ENCODE measurements at regions not wholly inside any gene's neighbourhood (a gene's known extent, or its start where the extent isn't known, plus 50 kb on each side); places are given as distances from the start of the nearest gene placed in this dataset.

DNA sequence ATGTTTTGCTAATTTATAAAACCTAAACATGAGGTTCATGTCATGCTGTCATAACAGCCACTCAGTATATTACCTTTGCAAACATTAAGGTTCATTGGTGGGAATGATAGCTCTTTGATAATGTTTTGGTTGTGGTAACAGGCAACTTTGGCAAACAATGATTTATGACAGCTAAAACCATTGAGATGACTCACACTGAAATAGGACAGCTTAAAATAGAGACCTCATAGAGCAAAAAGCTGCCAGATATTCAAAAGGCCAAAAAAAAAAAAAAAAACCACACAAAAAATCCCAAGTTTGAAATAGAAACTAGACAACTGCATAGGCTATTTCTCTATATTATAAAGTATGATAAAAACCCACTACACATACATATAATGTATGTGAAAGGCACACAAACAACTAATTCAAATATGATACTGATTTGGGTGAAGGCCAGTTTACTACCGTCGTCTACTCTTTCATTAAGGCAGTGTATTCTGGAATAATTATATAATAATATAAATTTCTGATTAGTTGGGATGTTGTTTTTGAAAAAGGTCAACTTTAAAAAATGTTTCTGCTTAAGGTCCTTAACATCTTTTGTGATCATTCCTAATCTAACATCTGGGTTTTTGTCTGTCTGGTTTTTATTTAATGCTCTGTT is 646.0 kb upstream of the PITX2 start (continued):
- TF ChIP-seq CREM (IDR thresholded peaks at IDR 0.05; ENCODE audit: low read depth) (0 out of 2 replicates have a peak, but pooled peaks have one; percentile 25), EED (IDR thresholded peaks at IDR 0.05; ENCODE audit: low read depth) (no peak), HDAC2 (IDR thresholded peaks at IDR 0.05) (no peak), YY1 (IDR thresholded peaks at IDR 0.05; ENCODE audit: low read depth, low read length) (no peak), HDAC6 (IDR thresholded peaks at IDR 0.05; ENCODE audit: unreplicated experiment) (no peak), JUNB (IDR thresholded peaks at IDR 0.05) (peak; percentile 68), IKZF1 (conservative IDR thresholded peaks at IDR 0.05) (no peak), MYC (IDR thresholded peaks at IDR 0.05; ENCODE audit: insufficient read depth, insufficient read length, insufficient replicate concordance, low read length, severe bottlenecking) (no peak), SP1 (IDR thresholded peaks at IDR 0.05; ENCODE audit: low read depth, low read length) (no peak), POU2F2 (IDR thresholded peaks at IDR 0.05; ENCODE audit: borderline replicate concordance, low read depth, low read length) (no peak), ZNF217 (IDR thresholded peaks at IDR 0.05) (no peak), SMARCA5 (IDR thresholded peaks at IDR 0.05) (no peak), EGR1 (IDR thresholded peaks at IDR 0.05; ENCODE audit: borderline replicate concordance in 1 of 2, low read depth in 2 of 2, low read length in 2 of 2) (no peak)
- TF ChIP-seq, protein P1, sequence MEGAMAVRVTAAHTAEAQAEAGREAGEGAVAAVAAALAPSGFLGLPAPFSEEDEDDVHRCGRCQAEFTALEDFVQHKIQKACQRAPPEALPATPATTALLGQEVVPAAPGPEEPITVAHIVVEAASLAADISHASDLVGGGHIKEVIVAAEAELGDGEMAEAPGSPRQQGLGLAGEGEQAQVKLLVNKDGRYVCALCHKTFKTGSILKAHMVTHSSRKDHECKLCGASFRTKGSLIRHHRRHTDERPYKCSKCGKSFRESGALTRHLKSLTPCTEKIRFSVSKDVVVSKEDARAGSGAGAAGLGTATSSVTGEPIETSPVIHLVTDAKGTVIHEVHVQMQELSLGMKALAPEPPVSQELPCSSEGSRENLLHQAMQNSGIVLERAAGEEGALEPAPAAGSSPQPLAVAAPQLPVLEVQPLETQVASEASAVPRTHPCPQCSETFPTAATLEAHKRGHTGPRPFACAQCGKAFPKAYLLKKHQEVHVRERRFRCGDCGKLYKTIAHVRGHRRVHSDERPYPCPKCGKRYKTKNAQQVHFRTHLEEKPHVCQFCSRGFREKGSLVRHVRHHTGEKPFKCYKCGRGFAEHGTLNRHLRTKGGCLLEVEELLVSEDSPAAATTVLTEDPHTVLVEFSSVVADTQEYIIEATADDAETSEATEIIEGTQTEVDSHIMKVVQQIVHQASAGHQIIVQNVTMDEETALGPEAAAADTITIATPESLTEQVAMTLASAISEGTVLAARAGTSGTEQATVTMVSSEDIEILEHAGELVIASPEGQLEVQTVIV (IDR thresholded peaks at IDR 0.05; ENCODE audit: borderline replicate concordance, partially characterized antibody), result no peak
- TF ChIP-seq, protein P2, sequence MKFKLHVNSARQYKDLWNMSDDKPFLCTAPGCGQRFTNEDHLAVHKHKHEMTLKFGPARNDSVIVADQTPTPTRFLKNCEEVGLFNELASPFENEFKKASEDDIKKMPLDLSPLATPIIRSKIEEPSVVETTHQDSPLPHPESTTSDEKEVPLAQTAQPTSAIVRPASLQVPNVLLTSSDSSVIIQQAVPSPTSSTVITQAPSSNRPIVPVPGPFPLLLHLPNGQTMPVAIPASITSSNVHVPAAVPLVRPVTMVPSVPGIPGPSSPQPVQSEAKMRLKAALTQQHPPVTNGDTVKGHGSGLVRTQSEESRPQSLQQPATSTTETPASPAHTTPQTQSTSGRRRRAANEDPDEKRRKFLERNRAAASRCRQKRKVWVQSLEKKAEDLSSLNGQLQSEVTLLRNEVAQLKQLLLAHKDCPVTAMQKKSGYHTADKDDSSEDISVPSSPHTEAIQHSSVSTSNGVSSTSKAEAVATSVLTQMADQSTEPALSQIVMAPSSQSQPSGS (IDR thresholded peaks at IDR 0.05; ENCODE audit: low read length), result 0 out of 2 replicates have a peak, but pooled peaks have one; percentile 63
- TF ChIP-seq, protein P3, sequence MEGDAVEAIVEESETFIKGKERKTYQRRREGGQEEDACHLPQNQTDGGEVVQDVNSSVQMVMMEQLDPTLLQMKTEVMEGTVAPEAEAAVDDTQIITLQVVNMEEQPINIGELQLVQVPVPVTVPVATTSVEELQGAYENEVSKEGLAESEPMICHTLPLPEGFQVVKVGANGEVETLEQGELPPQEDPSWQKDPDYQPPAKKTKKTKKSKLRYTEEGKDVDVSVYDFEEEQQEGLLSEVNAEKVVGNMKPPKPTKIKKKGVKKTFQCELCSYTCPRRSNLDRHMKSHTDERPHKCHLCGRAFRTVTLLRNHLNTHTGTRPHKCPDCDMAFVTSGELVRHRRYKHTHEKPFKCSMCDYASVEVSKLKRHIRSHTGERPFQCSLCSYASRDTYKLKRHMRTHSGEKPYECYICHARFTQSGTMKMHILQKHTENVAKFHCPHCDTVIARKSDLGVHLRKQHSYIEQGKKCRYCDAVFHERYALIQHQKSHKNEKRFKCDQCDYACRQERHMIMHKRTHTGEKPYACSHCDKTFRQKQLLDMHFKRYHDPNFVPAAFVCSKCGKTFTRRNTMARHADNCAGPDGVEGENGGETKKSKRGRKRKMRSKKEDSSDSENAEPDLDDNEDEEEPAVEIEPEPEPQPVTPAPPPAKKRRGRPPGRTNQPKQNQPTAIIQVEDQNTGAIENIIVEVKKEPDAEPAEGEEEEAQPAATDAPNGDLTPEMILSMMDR (IDR thresholded peaks at IDR 0.05 in 2 of 3, conservative IDR thresholded peaks at IDR 0.05 in 1 of 3; ENCODE audit: control insufficient read depth in 2 of 3, extremely low read depth in 1 of 3, insufficient read depth in 1 of 3, low read depth in 3 of 3, low read length in 3 of 3), result no peak
- TF ChIP-seq, protein P4, sequence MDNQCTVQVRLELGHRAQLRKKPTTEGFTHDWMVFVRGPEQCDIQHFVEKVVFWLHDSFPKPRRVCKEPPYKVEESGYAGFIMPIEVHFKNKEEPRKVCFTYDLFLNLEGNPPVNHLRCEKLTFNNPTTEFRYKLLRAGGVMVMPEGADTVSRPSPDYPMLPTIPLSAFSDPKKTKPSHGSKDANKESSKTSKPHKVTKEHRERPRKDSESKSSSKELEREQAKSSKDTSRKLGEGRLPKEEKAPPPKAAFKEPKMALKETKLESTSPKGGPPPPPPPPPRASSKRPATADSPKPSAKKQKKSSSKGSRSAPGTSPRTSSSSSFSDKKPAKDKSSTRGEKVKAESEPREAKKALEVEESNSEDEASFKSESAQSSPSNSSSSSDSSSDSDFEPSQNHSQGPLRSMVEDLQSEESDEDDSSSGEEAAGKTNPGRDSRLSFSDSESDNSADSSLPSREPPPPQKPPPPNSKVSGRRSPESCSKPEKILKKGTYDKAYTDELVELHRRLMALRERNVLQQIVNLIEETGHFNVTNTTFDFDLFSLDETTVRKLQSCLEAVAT (IDR thresholded peaks at IDR 0.05), result no peak
- TF ChIP-seq, protein P5, sequence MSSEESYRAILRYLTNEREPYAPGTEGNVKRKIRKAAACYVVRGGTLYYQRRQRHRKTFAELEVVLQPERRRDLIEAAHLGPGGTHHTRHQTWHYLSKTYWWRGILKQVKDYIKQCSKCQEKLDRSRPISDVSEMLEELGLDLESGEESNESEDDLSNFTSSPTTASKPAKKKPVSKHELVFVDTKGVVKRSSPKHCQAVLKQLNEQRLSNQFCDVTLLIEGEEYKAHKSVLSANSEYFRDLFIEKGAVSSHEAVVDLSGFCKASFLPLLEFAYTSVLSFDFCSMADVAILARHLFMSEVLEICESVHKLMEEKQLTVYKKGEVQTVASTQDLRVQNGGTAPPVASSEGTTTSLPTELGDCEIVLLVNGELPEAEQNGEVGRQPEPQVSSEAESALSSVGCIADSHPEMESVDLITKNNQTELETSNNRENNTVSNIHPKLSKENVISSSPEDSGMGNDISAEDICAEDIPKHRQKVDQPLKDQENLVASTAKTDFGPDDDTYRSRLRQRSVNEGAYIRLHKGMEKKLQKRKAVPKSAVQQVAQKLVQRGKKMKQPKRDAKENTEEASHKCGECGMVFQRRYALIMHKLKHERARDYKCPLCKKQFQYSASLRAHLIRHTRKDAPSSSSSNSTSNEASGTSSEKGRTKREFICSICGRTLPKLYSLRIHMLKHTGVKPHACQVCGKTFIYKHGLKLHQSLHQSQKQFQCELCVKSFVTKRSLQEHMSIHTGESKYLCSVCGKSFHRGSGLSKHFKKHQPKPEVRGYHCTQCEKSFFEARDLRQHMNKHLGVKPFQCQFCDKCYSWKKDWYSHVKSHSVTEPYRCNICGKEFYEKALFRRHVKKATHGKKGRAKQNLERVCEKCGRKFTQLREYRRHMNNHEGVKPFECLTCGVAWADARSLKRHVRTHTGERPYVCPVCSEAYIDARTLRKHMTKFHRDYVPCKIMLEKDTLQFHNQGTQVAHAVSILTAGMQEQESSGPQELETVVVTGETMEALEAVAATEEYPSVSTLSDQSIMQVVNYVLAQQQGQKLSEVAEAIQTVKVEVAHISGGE (CRISPR knock-in tag; IDR thresholded peaks at IDR 0.05), result no peak
- TF ChIP-seq, protein P6, sequence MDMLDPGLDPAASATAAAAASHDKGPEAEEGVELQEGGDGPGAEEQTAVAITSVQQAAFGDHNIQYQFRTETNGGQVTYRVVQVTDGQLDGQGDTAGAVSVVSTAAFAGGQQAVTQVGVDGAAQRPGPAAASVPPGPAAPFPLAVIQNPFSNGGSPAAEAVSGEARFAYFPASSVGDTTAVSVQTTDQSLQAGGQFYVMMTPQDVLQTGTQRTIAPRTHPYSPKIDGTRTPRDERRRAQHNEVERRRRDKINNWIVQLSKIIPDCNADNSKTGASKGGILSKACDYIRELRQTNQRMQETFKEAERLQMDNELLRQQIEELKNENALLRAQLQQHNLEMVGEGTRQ (IDR thresholded peaks at IDR 0.05; ENCODE audit: borderline replicate concordance, low read depth, low read length), result no peak
